Neuron (in vitro differentiated cells): ENCODE measurements at regions not wholly inside any gene's neighbourhood (a gene's known extent, or its start where the extent isn't known, plus 50 kb on each side); places are given as distances from the start of the nearest gene placed in this dataset.
A peak's percentile ranks its signal among the peaks of the same experiment; 100 is the strongest.
"Not testable (repeated sequence)": the region's sequence is repeated elsewhere in the genome, so short reads cannot be mapped to it uniquely, and the experiment has no call there.

ENCODE experiments used
- H2AFZ ChIP-seq: one replicate; pipeline ENCODE4 v1.6.1; 2013; ENCODE audit warnings: low read depth, mild to moderate bottlenecking, inconsistent platforms, low read length, moderate library complexity
- H3K27me3 ChIP-seq: one replicate; pipeline ENCODE4 v1.6.1; 2013; ENCODE audit warnings: low read length; ENCODE audit not compliant: insufficient read depth
- H3K36me3 ChIP-seq: one replicate; pipeline ENCODE4 v1.6.1; 2013; ENCODE audit warnings: low read length; ENCODE audit not compliant: insufficient read depth
- H3K4me1 ChIP-seq: one replicate; pipeline ENCODE4 v1.6.1; 2013; ENCODE audit warnings: low read length; ENCODE audit not compliant: insufficient read depth
- H3K4me3 ChIP-seq: 2 replicates; pipeline ENCODE4 v1.5.1; 2013; ENCODE audit warnings: mild to moderate bottlenecking, low read length, moderate library complexity
- H3K9me3 ChIP-seq: one replicate; pipeline ENCODE4 v1.6.1; 2013; ENCODE audit warnings: low read length

DNA sequence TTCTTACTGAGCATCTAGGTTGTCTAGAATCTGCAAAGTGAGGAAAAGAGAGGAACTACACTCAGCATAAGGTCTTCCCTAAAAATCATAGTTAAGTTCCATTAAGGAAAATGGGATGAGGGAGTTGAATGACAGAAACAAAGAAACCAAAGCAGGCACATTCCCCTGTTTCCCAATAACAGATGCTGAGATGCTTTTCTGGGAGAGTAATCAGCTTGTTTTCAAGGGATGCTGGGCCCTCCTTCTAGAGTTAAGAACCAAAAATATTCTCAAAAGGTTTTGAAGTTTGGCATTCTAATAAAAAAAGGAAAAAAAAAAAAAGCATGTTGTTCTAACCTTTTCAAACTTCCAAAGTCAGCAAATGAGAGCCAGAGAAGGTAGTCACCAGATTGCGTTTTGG, 105.2 kb upstream of the ZNF648 start:
- Histone ChIP-seq H3K4me1 (no peaks in the 10 kb centered on the region), H2AFZ (no peak overlapping the region), H3K4me3 (no peak overlapping the region), H3K9me3 (no peaks in the 10 kb centered on the region), H3K36me3 (no peaks in the 10 kb centered on the region), H3K27me3 (no peaks in the 10 kb centered on the region)

DNA sequence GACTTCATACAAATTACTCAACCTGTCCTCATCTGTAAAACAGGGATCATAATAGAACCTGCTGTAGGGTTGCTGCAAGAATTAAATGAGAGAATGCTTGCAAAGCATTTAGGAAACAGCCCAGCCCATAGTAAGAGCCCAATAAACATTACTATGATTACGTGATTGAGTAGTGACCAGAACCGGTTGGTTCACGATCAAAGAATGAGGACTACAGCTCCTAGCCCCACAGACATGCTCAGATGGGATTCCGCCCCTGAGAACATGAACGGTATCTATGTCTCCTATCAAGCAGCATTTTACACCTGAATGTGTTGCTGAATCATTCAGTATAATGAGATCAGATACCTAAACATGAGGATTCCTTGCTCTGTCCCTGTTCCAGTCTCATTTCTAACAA, 104.8 kb upstream of the ZNF648 start:
- no peaks in the 10 kb centered on the region for H3K36me3 ChIP-seq
- H3K9me3 ChIP-seq = no peaks in the 10 kb centered on the region
- H2AFZ ChIP-seq = no peak overlapping the region
- no peaks in the 10 kb centered on the region for H3K4me1 ChIP-seq
- H3K4me3 ChIP-seq = no peak overlapping the region
- no peaks in the 10 kb centered on the region for H3K27me3 ChIP-seq

DNA sequence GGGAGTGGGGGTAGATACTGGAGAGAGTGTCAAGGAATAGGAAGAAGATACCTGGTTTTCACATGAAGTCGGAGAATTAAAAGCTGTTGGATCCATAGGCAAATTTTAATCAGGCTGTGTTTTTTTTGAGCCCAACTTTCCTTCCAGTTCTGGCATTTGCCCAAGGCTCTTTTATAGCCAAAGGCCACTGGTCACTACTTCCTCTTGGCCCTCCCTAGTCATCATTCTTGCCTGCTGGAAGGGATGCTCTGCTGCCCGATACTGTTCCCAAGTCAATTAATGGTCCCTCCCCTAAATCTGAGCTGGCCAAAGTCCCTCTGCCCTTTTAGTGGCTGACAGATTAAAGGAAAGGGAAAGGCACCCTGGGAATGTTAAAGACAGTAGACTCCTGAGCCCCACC, 102.8 kb upstream of the ZNF648 start:
- no peaks in the 10 kb centered on the region for H3K9me3 ChIP-seq
- no peaks in the 10 kb centered on the region for H3K27me3 ChIP-seq
- H3K36me3 ChIP-seq = no peaks in the 10 kb centered on the region
- no peak overlapping the region for H2AFZ ChIP-seq
- H3K4me3 ChIP-seq = no peak overlapping the region
- H3K4me1 ChIP-seq = no peaks in the 10 kb centered on the region

DNA sequence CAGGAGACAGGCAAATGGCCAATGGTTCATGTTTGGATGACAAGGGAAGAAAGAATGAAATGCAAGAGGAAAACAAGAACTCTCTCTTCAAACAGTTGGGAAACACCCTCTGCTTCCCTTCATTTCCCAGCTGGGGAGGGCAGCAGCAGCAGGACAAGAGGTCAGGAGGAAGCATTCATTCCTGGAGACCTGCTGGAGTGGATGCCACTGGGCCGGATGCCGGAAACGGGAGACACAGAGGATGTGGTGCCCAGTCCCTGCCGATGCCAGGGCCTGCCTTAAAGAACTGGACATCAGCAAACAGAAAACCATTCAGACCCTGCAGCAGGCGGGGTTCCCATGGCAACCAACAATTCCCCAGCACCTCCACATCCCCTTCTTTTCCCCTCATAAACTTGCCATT, 102.3 kb upstream of the ZNF648 start:
- Histone ChIP-seq H2AFZ (no peak overlapping the region), H3K36me3 (no peaks in the 10 kb centered on the region), H3K9me3 (no peaks in the 10 kb centered on the region), H3K4me3 (no peak overlapping the region), H3K4me1 (no peaks in the 10 kb centered on the region), H3K27me3 (no peaks in the 10 kb centered on the region)

DNA sequence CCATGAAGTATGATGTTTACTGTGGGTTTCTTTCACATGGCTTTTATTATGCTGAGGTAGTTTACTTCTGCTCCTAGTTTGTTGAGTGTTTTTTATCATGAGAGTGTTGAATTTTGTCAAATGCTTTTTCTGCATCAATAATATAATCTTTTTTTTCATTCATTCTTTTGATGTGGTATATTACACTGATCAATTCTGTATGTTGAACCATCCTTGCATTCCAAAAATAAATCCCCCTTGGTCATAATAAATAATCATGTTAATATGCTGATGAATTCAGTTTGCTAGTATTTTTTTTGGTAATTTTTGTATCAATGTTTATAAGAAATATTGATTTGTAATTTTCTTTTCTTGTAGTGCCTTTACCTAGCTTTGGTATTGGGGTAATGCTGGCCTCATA, 97.9 kb upstream of the ZNF648 start:
- Histone ChIP-seq H3K36me3 (no peaks in the 10 kb centered on the region), H3K4me1 (no peaks in the 10 kb centered on the region), H2AFZ (no peak overlapping the region), H3K4me3 (no peak overlapping the region), H3K9me3 (no peaks in the 10 kb centered on the region), H3K27me3 (no peaks in the 10 kb centered on the region)

DNA sequence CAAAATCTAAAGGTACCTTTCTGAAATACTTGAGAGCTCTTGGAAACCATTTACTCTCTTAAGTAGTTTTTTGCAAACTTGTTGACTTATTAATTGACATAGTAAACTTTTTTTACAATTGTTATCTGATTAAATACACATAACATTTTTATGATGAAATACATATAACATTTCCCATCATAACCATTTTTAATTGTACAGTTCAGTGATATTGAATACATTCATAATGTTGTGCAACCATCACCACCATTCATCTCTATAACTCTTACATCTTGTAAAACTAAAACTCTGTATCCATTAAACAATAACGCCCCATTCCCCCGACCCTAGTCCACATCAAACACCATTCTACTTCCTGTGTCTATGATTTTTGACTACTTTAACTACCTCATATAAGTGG, 95.7 kb upstream of the ZNF648 start:
- H3K4me1 ChIP-seq = no peaks in the 10 kb centered on the region
- no peaks in the 10 kb centered on the region for H3K9me3 ChIP-seq
- H3K27me3 ChIP-seq = no peaks in the 10 kb centered on the region
- no peak overlapping the region for H3K4me3 ChIP-seq
- H2AFZ ChIP-seq = no peak overlapping the region
- H3K36me3 ChIP-seq = no peaks in the 10 kb centered on the region

DNA sequence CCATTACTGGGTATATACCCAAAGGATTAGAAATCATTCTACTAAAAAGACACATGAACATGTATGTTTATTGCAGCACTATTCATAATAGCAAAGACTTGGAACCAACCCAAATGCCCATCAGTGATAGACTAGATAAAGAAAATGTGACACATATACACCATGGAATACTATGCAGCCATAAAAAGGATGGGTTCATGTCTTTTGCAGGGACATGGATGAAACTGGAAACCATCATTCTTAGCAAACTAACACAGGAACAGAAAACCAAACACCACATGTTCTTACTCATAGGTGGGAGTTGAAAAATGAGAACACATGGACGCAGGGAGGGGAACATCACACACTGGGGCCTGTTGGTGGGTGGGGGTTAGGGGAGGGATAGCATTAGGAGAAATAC, 92.9 kb upstream of the ZNF648 start:
- H3K4me1 ChIP-seq, H3K9me3 ChIP-seq, H3K4me3 ChIP-seq, H3K36me3 ChIP-seq, H2AFZ ChIP-seq, H3K27me3 ChIP-seq: not testable (repeated sequence)

DNA sequence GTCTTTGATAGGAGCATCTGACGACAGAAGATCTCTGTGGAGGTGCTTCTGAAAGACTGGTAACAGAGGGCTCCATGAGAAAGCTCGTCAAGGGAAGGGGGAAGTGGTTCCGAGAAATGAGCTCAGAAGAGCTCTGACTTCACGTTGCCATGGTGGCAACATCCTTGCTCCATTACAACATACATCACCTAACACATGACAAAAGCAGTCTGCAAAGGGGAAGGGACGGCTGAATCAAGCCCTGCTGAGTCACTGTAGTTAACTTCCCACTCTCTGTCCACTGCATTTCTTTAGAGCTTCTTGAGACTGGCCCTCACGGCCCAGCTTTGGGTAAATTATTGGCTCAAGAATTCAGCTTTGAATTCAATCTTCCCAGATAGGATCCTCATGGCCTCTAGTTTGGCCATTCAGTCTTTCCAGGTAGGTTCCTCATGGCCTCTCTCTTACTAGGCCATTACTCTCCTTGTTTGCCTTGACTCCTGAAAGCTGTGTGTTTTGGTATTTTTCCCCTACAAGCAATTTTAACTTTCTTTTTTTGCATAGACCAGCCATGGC, 88.0 kb upstream of the ZNF648 start:
- H2AFZ ChIP-seq = no peak overlapping the region
- H3K36me3 ChIP-seq = no peaks in the 10 kb centered on the region
- peaks cover 21% of the 10 kb centered on the region for H3K4me1 ChIP-seq
- H3K27me3 ChIP-seq = no peaks in the 10 kb centered on the region
- no peak overlapping the region for H3K4me3 ChIP-seq
- H3K9me3 ChIP-seq = no peaks in the 10 kb centered on the region

DNA sequence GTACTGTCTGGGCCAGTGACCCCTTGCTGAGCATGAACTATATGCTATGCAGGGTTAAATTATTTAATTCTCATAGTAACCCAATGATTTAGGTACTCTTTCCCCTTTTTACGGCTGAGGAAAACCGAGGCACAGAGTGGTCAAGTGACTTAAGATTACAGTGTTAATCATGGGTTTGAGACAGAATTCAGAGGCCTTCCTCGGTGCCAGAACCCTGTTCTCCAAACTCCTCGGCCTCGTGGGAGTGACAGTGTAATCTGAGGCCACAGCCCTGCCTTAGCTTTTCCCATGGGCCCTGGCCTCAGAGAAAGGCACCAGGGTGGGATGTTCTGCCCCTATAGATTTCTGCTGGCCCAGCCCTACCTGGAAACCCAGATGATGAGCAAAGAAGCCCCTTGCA, 86.4 kb upstream of the ZNF648 start:
- Histone ChIP-seq H3K9me3 (no peaks in the 10 kb centered on the region), H2AFZ (no peak overlapping the region), H3K4me3 (no peak overlapping the region), H3K27me3 (no peaks in the 10 kb centered on the region), H3K4me1 (peaks cover 33% of the 10 kb centered on the region), H3K36me3 (no peaks in the 10 kb centered on the region)

DNA sequence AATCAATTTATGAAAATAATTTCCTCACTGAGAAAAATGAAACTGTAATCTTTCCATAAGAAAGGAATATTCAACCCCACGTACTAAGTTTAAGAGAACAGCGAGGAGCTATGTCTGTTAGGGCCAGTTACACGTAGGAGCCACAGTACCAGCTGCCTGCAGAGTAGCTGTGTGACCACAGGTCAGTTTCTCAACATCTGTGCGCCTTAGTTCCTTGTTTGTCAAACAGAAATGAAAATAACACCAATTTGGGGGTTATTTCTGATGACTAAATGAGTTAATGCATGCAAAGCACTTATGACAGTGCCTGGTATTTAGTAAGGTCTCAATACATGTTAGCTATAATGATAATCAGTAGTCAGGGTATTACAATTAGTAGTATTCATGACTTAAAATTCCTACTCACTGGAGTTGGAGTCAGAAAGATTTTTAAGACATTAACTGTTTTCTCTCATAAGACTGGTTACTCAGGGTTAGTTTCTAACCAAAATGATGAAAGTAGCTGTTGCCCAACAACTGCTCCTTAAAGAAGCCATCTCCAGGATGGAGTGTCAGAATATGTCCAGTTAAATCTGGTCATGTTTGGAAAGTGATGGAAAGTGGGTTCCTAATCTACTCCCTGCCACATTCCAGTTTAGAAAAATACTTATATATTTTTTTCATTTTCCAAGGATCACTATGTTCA, 85.8 kb upstream of the ZNF648 start:
- no peak overlapping the region for H2AFZ ChIP-seq
- peaks cover 33% of the 10 kb centered on the region for H3K4me1 ChIP-seq
- H3K4me3 ChIP-seq = no peak overlapping the region
- H3K36me3 ChIP-seq = no peaks in the 10 kb centered on the region
- no peaks in the 10 kb centered on the region for H3K9me3 ChIP-seq
- H3K27me3 ChIP-seq = no peaks in the 10 kb centered on the region

DNA sequence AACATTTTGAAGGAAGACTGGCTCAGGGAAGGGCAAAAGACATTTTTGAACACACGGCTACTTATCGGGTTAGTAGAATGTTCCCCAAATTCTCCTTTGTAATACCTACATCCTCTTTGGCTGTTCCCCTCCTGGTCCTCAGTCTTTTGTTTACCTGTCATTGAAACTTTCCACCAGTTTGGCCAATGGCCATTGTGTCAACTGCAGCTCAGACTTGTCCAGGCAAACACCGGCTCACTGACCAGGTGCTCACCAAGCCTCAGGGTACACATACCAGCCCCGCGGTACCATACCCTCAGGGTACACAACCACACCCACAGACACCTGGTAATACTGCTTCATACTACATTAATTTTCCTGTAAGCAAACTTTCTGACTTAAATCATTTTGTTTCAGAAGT, 84.8 kb upstream of the ZNF648 start:
- Histone ChIP-seq H3K36me3 (no peaks in the 10 kb centered on the region), H3K4me3 (no peak overlapping the region), H3K4me1 (peaks cover 33% of the 10 kb centered on the region), H3K27me3 (no peaks in the 10 kb centered on the region), H3K9me3 (no peaks in the 10 kb centered on the region), H2AFZ (no peak overlapping the region)

DNA sequence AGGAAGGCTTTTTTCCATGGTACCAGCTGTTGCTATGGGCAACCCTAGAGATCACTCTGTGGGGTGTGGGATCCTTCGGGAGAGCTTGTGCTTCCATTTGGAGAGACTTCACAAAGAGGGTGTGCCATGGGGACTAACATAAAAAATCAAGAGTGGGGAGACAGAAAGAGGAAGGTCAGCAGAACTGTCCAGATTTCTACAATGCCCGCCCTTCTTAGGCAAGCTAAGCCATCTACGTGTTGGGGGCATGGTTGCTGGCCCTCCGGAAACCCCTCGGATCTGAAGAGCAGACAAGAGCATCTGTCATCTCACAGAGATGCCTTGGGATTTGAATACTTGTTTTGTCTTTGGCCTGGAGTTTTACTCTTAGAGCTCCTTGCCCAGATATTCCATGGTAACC, 83.9 kb upstream of the ZNF648 start:
- H3K9me3 ChIP-seq = no peaks in the 10 kb centered on the region
- H2AFZ ChIP-seq = no peak overlapping the region
- H3K4me1 ChIP-seq = peaks cover 33% of the 10 kb centered on the region
- H3K4me3 ChIP-seq = no peak overlapping the region
- H3K27me3 ChIP-seq = no peaks in the 10 kb centered on the region
- H3K36me3 ChIP-seq = no peaks in the 10 kb centered on the region

DNA sequence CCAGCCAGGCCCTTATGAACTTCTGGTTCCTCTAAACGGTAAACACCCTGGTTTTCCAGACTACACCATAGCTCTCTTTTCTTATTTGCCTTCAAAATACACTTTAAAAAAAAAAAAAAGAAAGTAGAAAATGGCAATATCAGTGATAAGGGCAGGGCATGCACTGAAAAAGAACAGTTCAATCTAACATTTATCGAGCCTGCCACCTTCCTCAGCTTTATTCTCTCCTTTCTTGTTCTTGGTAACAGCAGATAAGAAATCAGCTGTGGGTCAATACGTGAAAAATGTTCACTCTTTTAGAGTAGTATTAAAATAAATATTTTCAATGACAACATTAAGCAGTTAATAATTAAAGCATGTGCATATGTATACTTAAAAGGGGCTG, 83.1 kb upstream of the ZNF648 start:
- peaks cover 31% of the 10 kb centered on the region for H3K4me1 ChIP-seq
- no peak overlapping the region for H3K4me3 ChIP-seq
- H2AFZ ChIP-seq = peak overlapping the region; percentile 16
- no peaks in the 10 kb centered on the region for H3K36me3 ChIP-seq
- H3K9me3 ChIP-seq = no peaks in the 10 kb centered on the region
- H3K27me3 ChIP-seq = no peaks in the 10 kb centered on the region
